HepG2 (cell line): ENCODE measurements at regions not wholly inside any gene's neighbourhood (a gene's known extent, or its start where the extent isn't known, plus 50 kb on each side); places are given as distances from the start of the nearest gene placed in this dataset.

Experiments
- ATAC-seq: fragments of 200-7000 bp; cut with Tn5 transposase; 3 replicates; pipeline ENCODE4 v1.9.1; 2020; ENCODE audit warnings: mild to moderate bottlenecking, moderate library complexity
- BruUV-seq: library from RNA; stranded (reverse); fragments of 400-500 nt; replicated peaks from 2 replicates; lab custom pipeline; 2021; lab: Mats Ljungman, UMichigan
- CTCF ChIA-PET: fragments of 300-600 bp; formaldehyde crosslinking; extraction: SDS; loops from one replicate; lab custom pipeline; 2021; ENCODE audit warnings: low total read pairs, inconsistent platforms, low intra/inter-chr PET ratio; lab: Yijun Ruan, JAX
- POLR2A ChIA-PET: fragments of 350-600 bp; sonication (Branson Sonifier 250); formaldehyde crosslinking; loops from one replicate; lab custom pipeline; 2020; ENCODE audit warnings: antibody characterized with exemption, inconsistent platforms; lab: Yijun Ruan, JAX
- DNase-seq: peaks from one replicate; pipeline ENCODE4 v3.0.0-alpha.2; 2015; ENCODE audit warnings: low spot score
- FAIRE-seq: peaks from 3 replicates; lab custom pipeline; 2011; peaks lifted over from hg19 to GRCh38; lab: Jason Lieb, UNC
- H2AFZ ChIP-seq: one replicate; pipeline ENCODE4 v1.6.1; 2011; ENCODE audit warnings: low read length, inconsistent platforms
- H3K27ac ChIP-seq: fragments of 300-600 bp; 3 replicates; pipeline ENCODE4 v1.8.0; 2011; ENCODE audit warnings: mixed run types, mild to moderate bottlenecking, mixed read lengths, low read length, inconsistent platforms; ENCODE audit not compliant: insufficient read depth; ENCODE audit errors: extremely low read length
- H3K27me3 ChIP-seq, 2 experiments: fragments of 200-600 bp in 1 of 2; 2 replicates in 1 of 2; 3 replicates in 1 of 2; pipeline versions ENCODE4 v1.6.0 to v1.8.0; 2011; ENCODE audit warnings: low read length in 2 of 2, mild to moderate bottlenecking in 2 of 2, moderate library complexity in 2 of 2, inconsistent platforms in 1 of 2; ENCODE audit not compliant: insufficient read depth in 2 of 2, control insufficient read depth in 1 of 2
- H3K36me3 ChIP-seq, 2 experiments: fragments of 200-600 bp in 1 of 2; replicated peaks in 1 of 2; 2 replicates in 1 of 2; 3 replicates in 1 of 2; pipeline versions ENCODE4 v1.5.1 to v1.8.0; 2011; ENCODE audit warnings: low read length in 2 of 2, inconsistent platforms in 1 of 2; ENCODE audit not compliant: insufficient read depth in 2 of 2, control insufficient read depth in 1 of 2
- H3K4me1 ChIP-seq: 2 replicates; pipeline ENCODE4 v1.5.1; 2012; ENCODE audit warnings: low read length, inconsistent platforms; ENCODE audit not compliant: insufficient read depth
- H3K4me2 ChIP-seq: 2 replicates; pipeline ENCODE4 v1.6.0; 2011; ENCODE audit warnings: low read depth, low read length, inconsistent platforms
- H3K4me3 ChIP-seq, 3 experiments: fragments of 200-600 bp in 1 of 3; sonication (generic), shearing (Covaris generic) in 1 of 3; replicated peaks in 1 of 3; 2 replicates each; pipeline ENCODE4 v1.5.1; 2011 to 2016; ENCODE audit warnings: low read length in 3 of 3, inconsistent platforms in 2 of 3, low read depth in 2 of 3, mild to moderate bottlenecking in 2 of 3, control low read depth in 1 of 3, mixed read lengths in 1 of 3; ENCODE audit not compliant: insufficient read depth in 1 of 3
- H3K79me2 ChIP-seq: one replicate; pipeline ENCODE4 v1.6.1; 2011; ENCODE audit warnings: low read length, inconsistent platforms; ENCODE audit not compliant: insufficient read depth
- H3K9ac ChIP-seq: 2 replicates; pipeline ENCODE4 v1.6.0; 2011; ENCODE audit warnings: mild to moderate bottlenecking, low read depth, low read length, inconsistent platforms; ENCODE audit not compliant: insufficient read depth
- H3K9me3 ChIP-seq: 2 replicates; pipeline ENCODE4 v1.5.1; 2012; ENCODE audit warnings: mild to moderate bottlenecking, low read length
- H4K20me1 ChIP-seq: 2 replicates; pipeline ENCODE4 v1.6.0; 2011; ENCODE audit warnings: inconsistent platforms, mild to moderate bottlenecking, low read length, moderate library complexity; ENCODE audit not compliant: insufficient read depth
- ATF7 ChIP-seq, 2 experiments: fragments of 450-650 bp in 1 of 2; sonication (generic) in 1 of 2; formaldehyde crosslinking in 1 of 2; IDR thresholded peaks; 2 replicates each; pipeline versions ENCODE4 v1.4.0 to v1.6.1; 2016 to 2020; ENCODE audit warnings: antibody characterized with exemption in 1 of 2, mild to moderate bottlenecking in 1 of 2, missing genetic modification reagents in 1 of 2
- HNF4G ChIP-seq, 2 experiments: sonication (generic) in 1 of 2; formaldehyde crosslinking in 1 of 2; IDR thresholded peaks; 2 replicates each; pipeline versions ENCODE4 v1.4.0 to v1.6.1; 2011 to 2020; ENCODE audit warnings: borderline replicate concordance in 2 of 2, low read depth in 2 of 2, mild to moderate bottlenecking in 2 of 2, low read length in 1 of 2, missing genetic modification reagents in 1 of 2, moderate library complexity in 1 of 2
- MAZ ChIP-seq, 2 experiments: sonication (generic) in 1 of 2; formaldehyde crosslinking in 1 of 2; IDR thresholded peaks; 2 replicates each; pipeline versions ENCODE4 v1.5.0 to v1.6.1; 2012 to 2020; ENCODE audit warnings: low read depth in 2 of 2, mild to moderate bottlenecking in 2 of 2, borderline replicate concordance in 1 of 2, improper control_type of control experiment in 1 of 2, low read length in 1 of 2, missing genetic modification reagents in 1 of 2, moderate library complexity in 1 of 2
- MXI1 ChIP-seq: IDR thresholded peaks from 3 replicates; pipeline ENCODE4 v1.6.1; 2012; ENCODE audit warnings: low read depth, low read length, inconsistent platforms, borderline replicate concordance
- NFKBIZ ChIP-seq: IDR thresholded peaks from 2 replicates; pipeline ENCODE4 v1.6.1; 2018; ENCODE audit warnings: missing genetic modification reagents, missing compliant biosample characterization
- REL ChIP-seq: sonication (generic); formaldehyde crosslinking; conservative IDR thresholded peaks from 2 replicates; pipeline ENCODE4 v1.8.0; 2022; ENCODE audit warnings: mild to moderate bottlenecking, missing genetic modification reagents, moderate library complexity
- ZNF207 ChIP-seq: fragments of 450-650 bp; IDR thresholded peaks from 2 replicates; pipeline ENCODE4 v1.6.1; 2016; ENCODE audit warnings: antibody characterized with exemption, borderline replicate concordance
- ZNF547 ChIP-seq: sonication (generic); formaldehyde crosslinking; IDR thresholded peaks from 2 replicates; pipeline ENCODE4 v1.5.1; 2020; ENCODE audit warnings: mild to moderate bottlenecking, missing genetic modification reagents
- ZNF709 ChIP-seq: sonication (generic); formaldehyde crosslinking; IDR thresholded peaks from 2 replicates; pipeline ENCODE4 v1.5.0; 2020; ENCODE audit warnings: mild to moderate bottlenecking, missing genetic modification reagents
- WGBS: methylation state at CpG from one replicate; pipeline ENCODE4 v1.1.6; 2017; ENCODE audit warnings: low lambda C conversion rate; 5-methylcytosine and 5-hydroxymethylcytosine counted together
- in situ Hi-C: cut with HindIII; loops from 2 replicates; pipeline ENCODE4 v1.10.0; 2017; ENCODE audit warnings: low pct_unique_long_range_greater_than_20kb; ENCODE audit not compliant: extremely low pct_ligation_motif_present
- intact Hi-C: fragments of 100-400 bp; cut with micrococcal nuclease; formaldehyde crosslinking; loops from one replicate; pipeline ENCODE4 v1.10.0; 2022; ENCODE audit not compliant: unreplicated experiment
- TF ChIP-seq, protein P1 (sequence below): sonication (generic); formaldehyde crosslinking; IDR thresholded peaks from 2 replicates; pipeline ENCODE4 v1.4.0; 2020; ENCODE audit warnings: mild to moderate bottlenecking, missing genetic modification reagents
- TF ChIP-seq, protein P2 (sequence below): sonication (generic); formaldehyde crosslinking; IDR thresholded peaks from 2 replicates; pipeline ENCODE4 v1.5.1; 2020; ENCODE audit warnings: mild to moderate bottlenecking, missing genetic modification reagents, borderline replicate concordance
- TF ChIP-seq, protein P3 (sequence below): sonication (generic); formaldehyde crosslinking; IDR thresholded peaks from 2 replicates; pipeline ENCODE4 v1.5.1; 2020; ENCODE audit warnings: mild to moderate bottlenecking, missing genetic modification reagents, borderline replicate concordance
- TF ChIP-seq, protein P4 (sequence below): sonication (generic); formaldehyde crosslinking; IDR thresholded peaks from 2 replicates; pipeline ENCODE4 v1.4.0; 2020; ENCODE audit warnings: missing genetic modification reagents

DNA sequence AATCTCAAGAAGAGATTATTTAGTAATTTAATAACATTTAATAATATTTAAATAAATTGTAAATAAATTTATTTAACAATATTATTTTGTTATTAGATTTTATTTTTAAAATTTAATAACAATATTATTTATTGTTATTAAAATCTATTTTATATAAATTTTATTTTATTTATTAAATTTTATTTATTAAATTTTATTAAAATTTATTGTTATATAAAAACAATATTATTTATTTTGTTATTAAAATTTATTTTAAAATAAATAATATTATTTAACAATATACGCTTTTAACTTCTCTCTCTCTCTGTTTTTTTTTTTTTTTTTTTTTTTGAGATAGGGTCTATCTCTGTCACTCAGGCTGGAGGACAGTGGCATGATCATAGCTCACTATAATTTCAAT is 347.1 kb upstream of the LRRC7 start:
- H2AFZ ChIP-seq, result no peak overlapping the region
- TF ChIP-seq HNF4G (IDR thresholded peaks at IDR 0.05; ENCODE audit: borderline replicate concordance, low read depth, low read length), result no peak
- no peak for TF ChIP-seq HNF4G (CRISPR knock-in tag; IDR thresholded peaks at IDR 0.05; ENCODE audit: borderline replicate concordance, low read depth)
- no peak for TF ChIP-seq MXI1
- no peak for TF ChIP-seq MAZ (IDR thresholded peaks at IDR 0.05; ENCODE audit: borderline replicate concordance, low read depth, low read length)
- TF ChIP-seq MAZ (CRISPR knock-in tag; IDR thresholded peaks at IDR 0.05; ENCODE audit: low read depth), result no peak
- no peak for TF ChIP-seq REL (CRISPR knock-in tag)
- TF ChIP-seq ZNF207, result no peak
- TF ChIP-seq, protein P1, sequence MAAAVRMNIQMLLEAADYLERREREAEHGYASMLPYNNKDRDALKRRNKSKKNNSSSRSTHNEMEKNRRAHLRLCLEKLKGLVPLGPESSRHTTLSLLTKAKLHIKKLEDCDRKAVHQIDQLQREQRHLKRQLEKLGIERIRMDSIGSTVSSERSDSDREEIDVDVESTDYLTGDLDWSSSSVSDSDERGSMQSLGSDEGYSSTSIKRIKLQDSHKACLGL (CRISPR knock-in tag), result no peak
- TF ChIP-seq ATF7 (IDR thresholded peaks at IDR 0.05), result no peak
- TF ChIP-seq ATF7 (CRISPR knock-in tag; IDR thresholded peaks at IDR 0.05), result no peak
- no peak for TF ChIP-seq NFKBIZ (CRISPR knock-in tag)
- no peak for TF ChIP-seq ZNF547 (CRISPR knock-in tag)
- TF ChIP-seq, protein P2, sequence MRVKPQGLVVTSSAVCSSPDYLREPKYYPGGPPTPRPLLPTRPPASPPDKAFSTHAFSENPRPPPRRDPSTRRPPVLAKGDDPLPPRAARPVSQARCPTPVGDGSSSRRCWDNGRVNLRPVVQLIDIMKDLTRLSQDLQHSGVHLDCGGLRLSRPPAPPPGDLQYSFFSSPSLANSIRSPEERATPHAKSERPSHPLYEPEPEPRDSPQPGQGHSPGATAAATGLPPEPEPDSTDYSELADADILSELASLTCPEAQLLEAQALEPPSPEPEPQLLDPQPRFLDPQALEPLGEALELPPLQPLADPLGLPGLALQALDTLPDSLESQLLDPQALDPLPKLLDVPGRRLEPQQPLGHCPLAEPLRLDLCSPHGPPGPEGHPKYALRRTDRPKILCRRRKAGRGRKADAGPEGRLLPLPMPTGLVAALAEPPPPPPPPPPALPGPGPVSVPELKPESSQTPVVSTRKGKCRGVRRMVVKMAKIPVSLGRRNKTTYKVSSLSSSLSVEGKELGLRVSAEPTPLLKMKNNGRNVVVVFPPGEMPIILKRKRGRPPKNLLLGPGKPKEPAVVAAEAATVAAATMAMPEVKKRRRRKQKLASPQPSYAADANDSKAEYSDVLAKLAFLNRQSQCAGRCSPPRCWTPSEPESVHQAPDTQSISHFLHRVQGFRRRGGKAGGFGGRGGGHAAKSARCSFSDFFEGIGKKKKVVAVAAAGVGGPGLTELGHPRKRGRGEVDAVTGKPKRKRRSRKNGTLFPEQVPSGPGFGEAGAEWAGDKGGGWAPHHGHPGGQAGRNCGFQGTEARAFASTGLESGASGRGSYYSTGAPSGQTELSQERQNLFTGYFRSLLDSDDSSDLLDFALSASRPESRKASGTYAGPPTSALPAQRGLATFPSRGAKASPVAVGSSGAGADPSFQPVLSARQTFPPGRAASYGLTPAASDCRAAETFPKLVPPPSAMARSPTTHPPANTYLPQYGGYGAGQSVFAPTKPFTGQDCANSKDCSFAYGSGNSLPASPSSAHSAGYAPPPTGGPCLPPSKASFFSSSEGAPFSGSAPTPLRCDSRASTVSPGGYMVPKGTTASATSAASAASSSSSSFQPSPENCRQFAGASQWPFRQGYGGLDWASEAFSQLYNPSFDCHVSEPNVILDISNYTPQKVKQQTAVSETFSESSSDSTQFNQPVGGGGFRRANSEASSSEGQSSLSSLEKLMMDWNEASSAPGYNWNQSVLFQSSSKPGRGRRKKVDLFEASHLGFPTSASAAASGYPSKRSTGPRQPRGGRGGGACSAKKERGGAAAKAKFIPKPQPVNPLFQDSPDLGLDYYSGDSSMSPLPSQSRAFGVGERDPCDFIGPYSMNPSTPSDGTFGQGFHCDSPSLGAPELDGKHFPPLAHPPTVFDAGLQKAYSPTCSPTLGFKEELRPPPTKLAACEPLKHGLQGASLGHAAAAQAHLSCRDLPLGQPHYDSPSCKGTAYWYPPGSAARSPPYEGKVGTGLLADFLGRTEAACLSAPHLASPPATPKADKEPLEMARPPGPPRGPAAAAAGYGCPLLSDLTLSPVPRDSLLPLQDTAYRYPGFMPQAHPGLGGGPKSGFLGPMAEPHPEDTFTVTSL (CRISPR knock-in tag), result no peak
- no peak for TF ChIP-seq ZNF709 (CRISPR knock-in tag)
- TF ChIP-seq, protein P3, sequence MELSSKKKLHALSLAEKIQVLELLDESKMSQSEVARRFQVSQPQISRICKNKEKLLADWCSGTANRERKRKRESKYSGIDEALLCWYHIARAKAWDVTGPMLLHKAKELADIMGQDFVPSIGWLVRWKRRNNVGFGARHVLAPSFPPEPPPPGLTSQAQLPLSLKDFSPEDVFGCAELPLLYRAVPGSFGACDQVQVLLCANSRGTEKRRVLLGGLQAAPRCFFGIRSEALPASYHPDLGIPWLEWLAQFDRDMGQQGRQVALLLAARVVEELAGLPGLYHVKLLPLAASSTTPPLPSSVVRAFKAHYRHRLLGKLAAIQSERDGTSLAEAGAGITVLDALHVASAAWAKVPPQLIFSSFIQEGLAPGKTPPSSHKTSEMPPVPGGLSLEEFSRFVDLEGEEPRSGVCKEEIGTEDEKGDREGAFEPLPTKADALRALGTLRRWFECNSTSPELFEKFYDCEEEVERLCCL (CRISPR knock-in tag), result no peak
- TF ChIP-seq, protein P4, sequence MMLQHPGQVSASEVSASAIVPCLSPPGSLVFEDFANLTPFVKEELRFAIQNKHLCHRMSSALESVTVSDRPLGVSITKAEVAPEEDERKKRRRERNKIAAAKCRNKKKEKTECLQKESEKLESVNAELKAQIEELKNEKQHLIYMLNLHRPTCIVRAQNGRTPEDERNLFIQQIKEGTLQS (CRISPR knock-in tag), result no peak
- no peak overlapping the region for H3K9ac ChIP-seq
- POLR2A ChIA-PET, result no interaction called here
- H3K4me2 ChIP-seq, result no peak overlapping the region
- H3K79me2 ChIP-seq, result no peaks in the 10 kb centered on the region
- ATAC-seq, result no peak
- DNase-seq, result no peak
- intact Hi-C loops (no loop called here), in situ Hi-C loops (no loop called here)
- H4K20me1 ChIP-seq, result no peaks in the 10 kb centered on the region
- BruUV-seq, result no TSS peak
- no peak overlapping the region for H3K4me3 ChIP-seq
- no peak for FAIRE-seq
- 26% methylated on average over 1 of the region's 1 CpG for WGBS
- peaks cover 79% of the 10 kb centered on the region for H3K9me3 ChIP-seq
- no peaks in the 10 kb centered on the region for H3K36me3 ChIP-seq
- no peak overlapping the region for H3K27ac ChIP-seq
- no peaks in the 10 kb centered on the region for H3K4me1 ChIP-seq
- H3K27me3 ChIP-seq, result no peaks in the 10 kb centered on the region
- CTCF ChIA-PET, result no interaction called here
